GM12878 (cell line): ENCODE measurements at regions not wholly inside any gene's neighbourhood (a gene's known extent, or its start where the extent isn't known, plus 50 kb on each side); places are given as distances from the start of the nearest gene placed in this dataset.

Source experiments
- ATAC-seq: fragments of 200-7000 bp; cut with Tn5 transposase; 3 replicates; pipeline ENCODE4 v1.9.1; 2020; ENCODE audit warnings: mild to moderate bottlenecking, moderate library complexity
- BruUV-seq: library from RNA; stranded (reverse); fragments of 400-500 nt; replicated peaks from 2 replicates; lab custom pipeline; 2021; lab: Mats Ljungman, UMichigan
- CTCF ChIA-PET: fragments of 300-600 bp; sonication (Branson Sonifier 250); formaldehyde crosslinking; extraction: SDS; loops from one replicate; lab custom pipeline; 2021; ENCODE audit warnings: inconsistent platforms; lab: Yijun Ruan, JAX
- POLR2A ChIA-PET: fragments of 350-600 bp; formaldehyde crosslinking; extraction: SDS; loops from one replicate; lab custom pipeline; 2021; ENCODE audit warnings: inconsistent platforms; lab: Charles Lee
- RAD21 ChIA-PET: fragments of 300-600 bp; sonication (Branson Sonifier 250); formaldehyde crosslinking; loops from one replicate; lab custom pipeline; 2023; ENCODE audit warnings: antibody characterized with exemption; ENCODE audit not compliant: unreplicated experiment; lab: Charles Lee
- SMC1A ChIA-PET: fragments of 300-600 bp; sonication (Branson Sonifier 250); formaldehyde crosslinking; loops from one replicate; lab custom pipeline; 2023; ENCODE audit not compliant: unreplicated experiment, uncharacterized antibody; lab: Charles Lee
- DNase-seq: peaks from one replicate; pipeline ENCODE4 v3.0.0-alpha.2; 2011; ENCODE audit warnings: low read depth, low spot score
- FAIRE-seq: peaks from 3 replicates; lab custom pipeline; 2011; peaks lifted over from hg19 to GRCh38; lab: Jason Lieb, UNC
- H2AFZ ChIP-seq: 2 replicates; pipeline ENCODE4 v1.6.0; 2011; ENCODE audit warnings: low read depth, low read length, control low read depth; ENCODE audit not compliant: control insufficient read depth
- H3K27ac ChIP-seq: 2 replicates; pipeline ENCODE4 v1.5.1; 2011; ENCODE audit warnings: control low read depth; ENCODE audit not compliant: control insufficient read depth, insufficient read depth
- H3K27me3 ChIP-seq, 2 experiments: replicated peaks in 1 of 2; 2 replicates each; pipeline versions ENCODE4 v1.6.0 to v1.6.1; 2011; ENCODE audit warnings: low read length in 1 of 2; ENCODE audit not compliant: control insufficient read depth in 2 of 2, insufficient read depth in 2 of 2
- H3K36me3 ChIP-seq, 2 experiments: 2 replicates each; pipeline ENCODE4 v1.5.1; 2011; ENCODE audit warnings: low read length in 1 of 2; ENCODE audit not compliant: control insufficient read depth in 2 of 2, insufficient read depth in 2 of 2
- H3K4me1 ChIP-seq: 2 replicates; pipeline ENCODE4 v1.6.1; 2011; ENCODE audit warnings: mild to moderate bottlenecking, low read length, moderate library complexity, mixed read lengths; ENCODE audit not compliant: control insufficient read depth, insufficient read depth
- H3K4me2 ChIP-seq: 2 replicates; pipeline ENCODE4 v1.6.0; 2011; ENCODE audit warnings: control low read depth; ENCODE audit not compliant: control insufficient read depth, insufficient read depth
- H3K4me3 ChIP-seq: fragments of 200-600 bp; sonication (generic); 2 replicates; pipeline ENCODE4 v1.5.1; 2016
- H3K79me2 ChIP-seq: 2 replicates; pipeline ENCODE4 v1.6.0; 2011; ENCODE audit warnings: low read length; ENCODE audit not compliant: control insufficient read depth, insufficient read depth
- H3K9ac ChIP-seq: 2 replicates; pipeline ENCODE4 v1.8.0; 2011; ENCODE audit warnings: low read length, control low read depth, mixed read lengths; ENCODE audit not compliant: control insufficient read depth, insufficient read depth
- H3K9me3 ChIP-seq: replicated peaks from 3 replicates; pipeline ENCODE4 v1.5.1; 2011; ENCODE audit warnings: mild to moderate bottlenecking, low read length; ENCODE audit not compliant: control insufficient read depth, insufficient read depth
- H4K20me1 ChIP-seq: 2 replicates; pipeline ENCODE4 v1.6.0; 2011; ENCODE audit not compliant: control insufficient read depth, insufficient read depth
- ATF3 ChIP-seq: IDR thresholded peaks from 2 replicates; pipeline ENCODE4 v1.6.1; 2011; ENCODE audit warnings: low read depth, mild to moderate bottlenecking, low read length, moderate library complexity, borderline replicate concordance; ENCODE audit errors: extremely low read depth
- ATF7 ChIP-seq: fragments of 450-650 bp; IDR thresholded peaks from 2 replicates; pipeline ENCODE4 v1.6.1; 2016; ENCODE audit warnings: low read depth, mild to moderate bottlenecking
- BACH1 ChIP-seq: fragments of 450-650 bp; IDR thresholded peaks from 2 replicates; pipeline ENCODE4 v1.6.1; 2017; ENCODE audit warnings: mild to moderate bottlenecking, borderline replicate concordance
- CBFB ChIP-seq: IDR thresholded peaks from 2 replicates; pipeline ENCODE4 v1.6.1; 2016; ENCODE audit warnings: antibody characterized with exemption, low read depth
- CTCF ChIP-seq, 3 experiments: IDR thresholded peaks in 2 of 3; conservative IDR thresholded peaks in 1 of 3; 2 replicates each; pipeline ENCODE4 v1.5.1; 2011; ENCODE audit warnings: low read depth in 3 of 3, low read length in 3 of 3, mild to moderate bottlenecking in 3 of 3, control low read depth in 2 of 3, moderate library complexity in 2 of 3, inconsistent platforms in 1 of 3, mixed read lengths in 1 of 3; ENCODE audit not compliant: control insufficient read depth in 2 of 3, insufficient read depth in 1 of 3; ENCODE audit errors: extremely low read depth in 1 of 3
- FOXK2 ChIP-seq: fragments of 450-650 bp; IDR thresholded peaks from 2 replicates; pipeline ENCODE4 v1.6.1; 2017; ENCODE audit warnings: mild to moderate bottlenecking, moderate library complexity
- IRF3 ChIP-seq: fragments of 450-650 bp; IDR thresholded peaks from 2 replicates; pipeline ENCODE4 v1.6.1; 2014; ENCODE audit warnings: mild to moderate bottlenecking
- JUND ChIP-seq: IDR thresholded peaks from 2 replicates; pipeline ENCODE4 v1.6.1; 2012; ENCODE audit warnings: low read depth, mild to moderate bottlenecking, low read length, improper control_type of control experiment, moderate library complexity
- KLF5 ChIP-seq: fragments of 450-650 bp; IDR thresholded peaks from 2 replicates; pipeline ENCODE4 v1.6.1; 2014; ENCODE audit warnings: mild to moderate bottlenecking; ENCODE audit not compliant: partially characterized antibody
- NFYB ChIP-seq: IDR thresholded peaks from 2 replicates; pipeline ENCODE4 v1.6.1; 2011; ENCODE audit warnings: low read depth, mild to moderate bottlenecking, low read length, improper control_type of control experiment, moderate library complexity; ENCODE audit not compliant: insufficient read depth
- PML ChIP-seq: IDR thresholded peaks from 2 replicates; pipeline ENCODE4 v1.6.1; 2012; ENCODE audit warnings: low read length, inconsistent platforms
- POLR2AphosphoS5 ChIP-seq: IDR thresholded peaks from 2 replicates; pipeline ENCODE4 v1.6.1; 2011; ENCODE audit warnings: mild to moderate bottlenecking, low read length, inconsistent platforms
- PRDM15 ChIP-seq: fragments of 450-650 bp; formaldehyde crosslinking; IDR thresholded peaks from 2 replicates; pipeline ENCODE4 v1.4.0; 2020; ENCODE audit warnings: mild to moderate bottlenecking, moderate library complexity
- SMC3 ChIP-seq: IDR thresholded peaks from 2 replicates; pipeline ENCODE4 v1.6.1; 2011; ENCODE audit warnings: low read length, improper control_type of control experiment, borderline replicate concordance
- SPI1 ChIP-seq: IDR thresholded peaks from 2 replicates; pipeline ENCODE4 v1.6.1; 2011; ENCODE audit warnings: low read depth, mild to moderate bottlenecking, low read length, moderate library complexity, borderline replicate concordance; ENCODE audit not compliant: insufficient read depth
- SREBF1 ChIP-seq: IDR thresholded peaks from 2 replicates; pipeline ENCODE4 v1.6.1; 2012; ENCODE audit warnings: mild to moderate bottlenecking, low read length
- WGBS: methylation state at CpG from one replicate; pipeline ENCODE4 v1.1.6; 2016; ENCODE audit warnings: low lambda C conversion rate; ENCODE audit not compliant: insufficient replicate concordance, insufficient coverage; ENCODE audit errors: missing lambda C conversion rate; 5-methylcytosine and 5-hydroxymethylcytosine counted together
- in situ Hi-C: fragments of 300-500 bp; cut with MboI; formaldehyde crosslinking; loops from 9 replicates; pipeline ENCODE4 v1.14.3; 2018; ENCODE audit warnings: mixed read lengths
- intact Hi-C: fragments of 100-400 bp; cut with micrococcal nuclease; formaldehyde crosslinking; loops from one replicate; pipeline ENCODE4 v1.14.2; 2022; ENCODE audit not compliant: unreplicated experiment

GRCh38 chrY:7746781-7747180 lies 835.2 kb upstream of the AMELY start (continued):
- TF ChIP-seq CTCF (IDR thresholded peaks at IDR 0.05 in 2 of 3, conservative IDR thresholded peaks at IDR 0.05 in 1 of 3; ENCODE audit: control insufficient read depth in 2 of 3, extremely low read depth in 1 of 3, insufficient read depth in 1 of 3, low read depth in 3 of 3, low read length in 3 of 3) (no peak), KLF5 (no peak)

GRCh38 chrY:7745581-7745901 lies 834.0 kb upstream of the AMELY start:
- in situ Hi-C loops = no loop called here
- ChIA-PET SMC1A (no interaction called here), POLR2A (no interaction called here), CTCF (no interaction called here), RAD21 (no interaction called here)
- Histone ChIP-seq H3K4me3 (no peak overlapping the region), H3K9ac (no peak overlapping the region), H3K27me3 (no peaks in the 10 kb centered on the region), H4K20me1 (no peaks in the 10 kb centered on the region), H3K79me2 (no peaks in the 10 kb centered on the region), H3K4me2 (no peak overlapping the region), H3K27ac (no peak overlapping the region), H3K9me3 (no peaks in the 10 kb centered on the region), H3K4me1 (no peaks in the 10 kb centered on the region), H3K36me3 (no peaks in the 10 kb centered on the region), H2AFZ (no peak overlapping the region)
- no peak for FAIRE-seq
- DNase-seq = no peak
- no CpG with 5 or more reads among the region's 1 CpG for WGBS
- ATAC-seq = no peak
- intact Hi-C loops = no loop called here
- no TSS peak for BruUV-seq
- TF ChIP-seq PRDM15 (CRISPR knock-in tag) = no peak
- TF ChIP-seq BACH1 = no peak
- TF ChIP-seq SMC3 = no peak
- TF ChIP-seq ATF3 = no peak
- no peak for TF ChIP-seq PML
- TF ChIP-seq SREBF1 = no peak
- TF ChIP-seq SPI1 = no peak
- TF ChIP-seq POLR2AphosphoS5 = no peak
- TF ChIP-seq NFYB = no peak
- no peak for TF ChIP-seq FOXK2
- no peak for TF ChIP-seq CBFB
- TF ChIP-seq IRF3 = no peak
- TF ChIP-seq ATF7 = no peak
- TF ChIP-seq JUND = no peak
